PC-3 (cell line): ENCODE measurements at regions not wholly inside any gene's neighbourhood (a gene's known extent, or its start where the extent isn't known, plus 50 kb on each side); places are given as distances from the start of the nearest gene placed in this dataset.

ENCODE experiments used
- ATAC-seq: fragments of 200-7000 bp; cut with Tn5 transposase; 2 replicates; pipeline ENCODE4 v1.9.1; 2020; ENCODE audit warnings: mild to moderate bottlenecking, moderate library complexity
- BruUV-seq: library from RNA; stranded (reverse); fragments of 400-500 nt; replicated peaks from 2 replicates; lab custom pipeline; 2021; lab: Mats Ljungman, UMichigan
- CTCF ChIA-PET: fragments of 300-600 bp; sonication (Branson Sonifier 250); formaldehyde crosslinking; loops from one replicate; lab custom pipeline; 2022; ENCODE audit warnings: antibody characterized with exemption; lab: Charles Lee
- POLR2A ChIA-PET: fragments of 300-600 bp; sonication (Branson Sonifier 250); formaldehyde crosslinking; loops from one replicate; lab custom pipeline; 2022; ENCODE audit warnings: antibody characterized with exemption; ENCODE audit not compliant: unreplicated experiment; lab: Charles Lee
- DNase-seq: peaks from one replicate; pipeline ENCODE4 v3.0.0-alpha.2; 2015
- H2AFZ ChIP-seq: fragments of 300-600 bp; sonication (generic); 2 replicates; pipeline ENCODE4 v1.6.0; 2016; ENCODE audit warnings: antibody characterized with exemption, low read length
- H3F3A ChIP-seq: fragments of 300-600 bp; sonication (generic); one replicate; pipeline ENCODE4 v1.6.0; 2017; ENCODE audit warnings: antibody characterized with exemption, low read length, control low read depth, mild to moderate bottlenecking; ENCODE audit not compliant: unreplicated experiment
- H3K27ac ChIP-seq: fragments of 300-600 bp; sonication (generic); 2 replicates; pipeline ENCODE4 v1.5.1; 2016; ENCODE audit warnings: mild to moderate bottlenecking, low read length
- H3K27me3 ChIP-seq: fragments of 300-600 bp; sonication (generic); 2 replicates; pipeline ENCODE4 v1.6.1; 2016; ENCODE audit warnings: low read length, mixed read lengths
- H3K36me3 ChIP-seq: fragments of 300-600 bp; sonication (generic); 2 replicates; pipeline ENCODE4 v1.6.1; 2016; ENCODE audit warnings: low read depth, mixed run types, low read length, mixed read lengths
- H3K4me1 ChIP-seq: fragments of 300-600 bp; sonication (generic); 2 replicates; pipeline ENCODE4 v1.5.1; 2016; ENCODE audit warnings: low read length; ENCODE audit not compliant: insufficient read depth
- H3K4me2 ChIP-seq: fragments of 300-600 bp; sonication (generic); 2 replicates; pipeline ENCODE4 v1.6.0; 2016; ENCODE audit warnings: low read length
- H3K4me3 ChIP-seq: fragments of 300-600 bp; sonication (generic); 2 replicates; pipeline ENCODE4 v1.5.1; 2016; ENCODE audit warnings: mild to moderate bottlenecking, low read length, mixed read lengths
- H3K79me2 ChIP-seq: fragments of 300-600 bp; sonication (generic); 2 replicates; pipeline ENCODE4 v1.6.1; 2017; ENCODE audit warnings: low read length, mixed read lengths
- H3K9ac ChIP-seq: fragments of 300-600 bp; sonication (generic); 2 replicates; pipeline ENCODE4 v1.6.0; 2016; ENCODE audit warnings: mild to moderate bottlenecking, low read length
- H3K9me2 ChIP-seq: fragments of 300-600 bp; sonication (generic); replicated peaks from 2 replicates; pipeline ENCODE4 v1.6.1; 2016; ENCODE audit warnings: mixed run types, low read length, mixed read lengths
- H3K9me3 ChIP-seq: fragments of 300-600 bp; sonication (generic); 2 replicates; pipeline ENCODE4 v1.6.1; 2016; ENCODE audit warnings: low read length, mixed read lengths
- H4K20me1 ChIP-seq: fragments of 300-600 bp; sonication (generic); 2 replicates; pipeline ENCODE4 v1.6.1; 2016; ENCODE audit warnings: low read length, mixed read lengths
- EZH2 ChIP-seq: fragments of 300-600 bp; sonication (generic); IDR thresholded peaks from one replicate; pipeline ENCODE4 v1.6.1; 2017; ENCODE audit warnings: antibody characterized with exemption, mild to moderate bottlenecking, low read length; ENCODE audit not compliant: unreplicated experiment
- EZH2phosphoT487 ChIP-seq: fragments of 300-600 bp; sonication (generic); IDR thresholded peaks from 2 replicates; pipeline ENCODE4 v1.6.1; 2018; ENCODE audit warnings: mild to moderate bottlenecking, antibody characterized with exemption, low read length, borderline replicate concordance
- intact Hi-C: fragments of 100-400 bp; cut with micrococcal nuclease; formaldehyde crosslinking; loops from 2 replicates; pipeline ENCODE4 v1.9.0; 2023
- TF ChIP-seq, protein P1 (sequence below): fragments of 300-600 bp; sonication (generic); conservative IDR thresholded peaks from 2 replicates; pipeline ENCODE4 v1.5.1; 2017; ENCODE audit warnings: antibody characterized with exemption, low read depth, mild to moderate bottlenecking, low read length

DNA sequence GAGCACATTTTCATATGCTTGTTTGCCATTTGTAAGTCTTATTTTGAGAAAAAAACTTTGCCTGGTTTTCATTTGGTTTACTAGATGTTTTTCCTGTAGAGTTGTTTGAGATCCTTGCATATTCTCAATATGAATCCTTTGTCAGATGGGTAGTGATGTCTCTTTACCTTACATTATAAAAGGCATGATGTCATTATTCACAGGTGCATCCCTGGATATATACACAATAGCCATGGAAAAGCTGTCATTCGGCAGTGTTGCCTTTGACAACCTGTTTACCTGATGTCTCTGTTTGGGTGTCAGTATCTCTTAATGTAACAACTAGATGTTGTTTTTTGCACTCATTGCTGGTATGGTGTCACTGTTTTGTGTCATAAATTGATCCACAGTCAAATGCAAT, 58.8 kb upstream of the MAL start:
- CTCF ChIA-PET, result no interaction called here
- no peak overlapping the region for H3K4me3 ChIP-seq
- H3K27ac ChIP-seq, result no peak overlapping the region
- H3K9me3 ChIP-seq, result no peaks in the 10 kb centered on the region
- no peaks in the 10 kb centered on the region for H3K4me1 ChIP-seq
- no peaks in the 10 kb centered on the region for H3F3A ChIP-seq
- H4K20me1 ChIP-seq, result no peaks in the 10 kb centered on the region
- H2AFZ ChIP-seq, result no peak overlapping the region
- ATAC-seq, result no peak
- H3K36me3 ChIP-seq, result no peaks in the 10 kb centered on the region
- no peaks in the 10 kb centered on the region for H3K79me2 ChIP-seq
- no TSS peak for BruUV-seq
- no peaks in the 10 kb centered on the region for H3K9me2 ChIP-seq
- TF ChIP-seq EZH2, result no peak
- TF ChIP-seq, protein P1, sequence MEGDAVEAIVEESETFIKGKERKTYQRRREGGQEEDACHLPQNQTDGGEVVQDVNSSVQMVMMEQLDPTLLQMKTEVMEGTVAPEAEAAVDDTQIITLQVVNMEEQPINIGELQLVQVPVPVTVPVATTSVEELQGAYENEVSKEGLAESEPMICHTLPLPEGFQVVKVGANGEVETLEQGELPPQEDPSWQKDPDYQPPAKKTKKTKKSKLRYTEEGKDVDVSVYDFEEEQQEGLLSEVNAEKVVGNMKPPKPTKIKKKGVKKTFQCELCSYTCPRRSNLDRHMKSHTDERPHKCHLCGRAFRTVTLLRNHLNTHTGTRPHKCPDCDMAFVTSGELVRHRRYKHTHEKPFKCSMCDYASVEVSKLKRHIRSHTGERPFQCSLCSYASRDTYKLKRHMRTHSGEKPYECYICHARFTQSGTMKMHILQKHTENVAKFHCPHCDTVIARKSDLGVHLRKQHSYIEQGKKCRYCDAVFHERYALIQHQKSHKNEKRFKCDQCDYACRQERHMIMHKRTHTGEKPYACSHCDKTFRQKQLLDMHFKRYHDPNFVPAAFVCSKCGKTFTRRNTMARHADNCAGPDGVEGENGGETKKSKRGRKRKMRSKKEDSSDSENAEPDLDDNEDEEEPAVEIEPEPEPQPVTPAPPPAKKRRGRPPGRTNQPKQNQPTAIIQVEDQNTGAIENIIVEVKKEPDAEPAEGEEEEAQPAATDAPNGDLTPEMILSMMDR, result no peak
- no peak for TF ChIP-seq EZH2phosphoT487
- POLR2A ChIA-PET, result no interaction called here
- peaks cover 66% of the 10 kb centered on the region for H3K27me3 ChIP-seq
- DNase-seq, result no peak
- H3K9ac ChIP-seq, result no peak overlapping the region
- intact Hi-C loops, result no loop called here
- H3K4me2 ChIP-seq, result no peak overlapping the region

DNA sequence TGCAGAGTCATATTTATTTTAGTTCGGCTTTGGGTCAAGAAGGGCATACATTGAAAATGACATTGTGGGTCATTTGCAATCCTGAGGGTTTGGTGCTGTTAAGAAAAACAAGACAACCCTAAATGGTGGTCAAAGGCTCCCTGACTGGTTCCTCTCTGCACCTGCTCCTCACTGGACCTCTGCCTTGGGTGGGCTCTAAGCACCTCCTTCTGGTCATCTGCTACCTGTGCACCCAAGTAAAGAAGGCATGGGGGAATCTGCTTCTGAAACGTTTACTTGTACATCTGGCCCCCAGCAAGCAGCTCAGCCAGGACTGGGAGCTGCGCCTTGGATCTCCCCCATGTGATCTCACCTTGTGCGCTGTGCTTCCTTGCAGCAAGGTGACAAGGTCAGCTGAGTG, 55.2 kb upstream of the MAL start:
- no peak for ATAC-seq
- H3K27me3 ChIP-seq, result peaks cover 82% of the 10 kb centered on the region
- intact Hi-C loops, result no loop called here
- DNase-seq, result no peak
- no peaks in the 10 kb centered on the region for H3K79me2 ChIP-seq
- TF ChIP-seq EZH2phosphoT487, result no peak
- TF ChIP-seq EZH2, result no peak
- TF ChIP-seq, protein P1, result no peak
- BruUV-seq, result no TSS peak
- no peak overlapping the region for H3K4me3 ChIP-seq
- H3K4me2 ChIP-seq, result no peak overlapping the region
- H3K27ac ChIP-seq, result no peak overlapping the region
- H2AFZ ChIP-seq, result no peak overlapping the region
- H3F3A ChIP-seq, result no peaks in the 10 kb centered on the region
- H4K20me1 ChIP-seq, result no peaks in the 10 kb centered on the region
- ChIA-PET POLR2A (no interaction called here), CTCF (no interaction called here)
- no peak overlapping the region for H3K9ac ChIP-seq
- H3K36me3 ChIP-seq, result no peaks in the 10 kb centered on the region
- H3K9me3 ChIP-seq, result no peaks in the 10 kb centered on the region
- H3K4me1 ChIP-seq, result no peaks in the 10 kb centered on the region
- no peaks in the 10 kb centered on the region for H3K9me2 ChIP-seq
